ENCODE measurements at regions not wholly inside any gene's neighbourhood (a gene's known extent, or its start where the extent isn't known, plus 50 kb on each side); places are given as distances from the start of the nearest gene placed in this dataset.
"Not testable (repeated sequence)": the region's sequence is repeated elsewhere in the genome, so short reads cannot be mapped to it uniquely, and the experiment has no call there.

- not testable (repeated sequence) for TF ChIP-seq CTCF (tag by site-specific recombination; IDR thresholded peaks at IDR 0.05); ZNF121 (tag by site-specific recombination; IDR thresholded peaks at IDR 0.05); ZNF776 (tag by site-specific recombination; IDR thresholded peaks at IDR 0.05; ENCODE audit: borderline replicate concordance); OSR2 (tag by site-specific recombination; IDR thresholded peaks at IDR 0.05); HOXA7 (CRISPR knock-in tag; IDR thresholded peaks at IDR 0.05; ENCODE audit: borderline replicate concordance); KLF10 (tag by site-specific recombination; IDR thresholded peaks at IDR 0.05); ZNF311 (tag by site-specific recombination; IDR thresholded peaks at IDR 0.05; ENCODE audit: borderline replicate concordance); ZNF571 (tag by site-specific recombination; IDR thresholded peaks at IDR 0.05); KLF16 (tag by site-specific recombination; IDR thresholded peaks at IDR 0.05)
- TF ChIP-seq, protein P1, sequence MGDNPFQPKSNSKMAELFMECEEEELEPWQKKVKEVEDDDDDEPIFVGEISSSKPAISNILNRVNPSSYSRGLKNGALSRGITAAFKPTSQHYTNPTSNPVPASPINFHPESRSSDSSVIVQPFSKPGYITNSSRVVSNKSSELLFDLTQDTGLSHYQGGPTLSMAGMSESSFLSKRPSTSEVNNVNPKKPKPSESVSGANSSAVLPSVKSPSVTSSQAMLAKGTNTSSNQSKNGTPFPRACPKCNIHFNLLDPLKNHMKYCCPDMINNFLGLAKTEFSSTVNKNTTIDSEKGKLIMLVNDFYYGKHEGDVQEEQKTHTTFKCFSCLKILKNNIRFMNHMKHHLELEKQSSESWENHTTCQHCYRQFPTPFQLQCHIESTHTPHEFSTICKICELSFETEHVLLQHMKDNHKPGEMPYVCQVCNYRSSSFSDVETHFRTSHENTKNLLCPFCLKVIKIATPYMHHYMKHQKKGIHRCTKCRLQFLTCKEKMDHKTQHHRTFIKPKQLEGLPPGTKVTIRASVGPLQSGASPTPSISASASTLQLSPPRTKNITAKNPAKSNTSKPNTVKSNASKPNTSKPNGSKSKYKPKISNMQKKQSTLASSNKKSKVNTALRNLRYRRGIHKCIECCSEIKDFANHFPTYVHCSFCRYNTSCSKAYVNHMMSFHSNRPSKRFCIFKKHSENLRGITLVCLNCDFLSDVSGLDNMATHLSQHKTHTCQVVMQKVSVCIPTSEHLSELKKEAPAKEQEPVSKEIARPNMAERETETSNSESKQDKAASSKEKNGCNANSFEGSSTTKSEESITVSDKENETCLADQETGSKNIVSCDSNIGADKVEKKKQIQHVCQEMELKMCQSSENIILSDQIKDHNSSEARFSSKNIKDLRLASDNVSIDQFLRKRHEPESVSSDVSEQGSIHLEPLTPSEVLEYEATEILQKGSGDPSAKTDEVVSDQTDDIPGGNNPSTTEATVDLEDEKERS (tag by site-specific recombination; IDR thresholded peaks at IDR 0.05), result not testable (repeated sequence)
Observed at GRCh38 chr16:35804465-35804864, 2345.1 kb downstream of the TP53TG3F start.
